NCI-H2029 (cell line): ENCODE measurements at regions not wholly inside any gene's neighbourhood (a gene's known extent, or its start where the extent isn't known, plus 50 kb on each side); places are given as distances from the start of the nearest gene placed in this dataset.

ENCODE experiments used
- DNase-seq: peaks from one replicate; lab custom pipeline; 2025; lab: John Stamatoyannopoulos, UW

- DNase-seq = no peak
These were observed 104.0 kb upstream of the ZFHX3 start for GRCh38 chr16:73151941-73152340.

- DNase-seq = no peak
These were observed 103.3 kb upstream of the ZFHX3 start for GRCh38 chr16:73151225-73151624.

GRCh38 chr16:73150786-73151185 lies 102.9 kb upstream of the ZFHX3 start:
- no peak for DNase-seq

- DNase-seq = peak; percentile 14
These were observed 101.4 kb upstream of the ZFHX3 start for GRCh38 chr16:73149334-73149733.

GRCh38 chr16:73147958-73148357 lies 100.0 kb upstream of the ZFHX3 start:
- DNase-seq = no peak

- DNase-seq = no peak
These were observed 97.4 kb upstream of the ZFHX3 start for GRCh38 chr16:73145166-73145880.

GRCh38 chr16:73143576-73144422 lies 95.9 kb upstream of the ZFHX3 start:
- no peak for DNase-seq

GRCh38 chr16:73143002-73143401 lies 95.1 kb upstream of the ZFHX3 start:
- DNase-seq = no peak

- DNase-seq = no peak
These were observed 94.3 kb upstream of the ZFHX3 start for GRCh38 chr16:73142053-73142854.

- DNase-seq = no peak
These were observed 93.0 kb upstream of the ZFHX3 start for GRCh38 chr16:73140929-73141328.

GRCh38 chr16:73131156-73131862 lies 83.4 kb upstream of the ZFHX3 start:
- DNase-seq = no peak

- no peak for DNase-seq
These were observed 81.5 kb upstream of the ZFHX3 start for GRCh38 chr16:73129455-73129854.

- DNase-seq = no peak
These were observed 78.6 kb upstream of the ZFHX3 start for GRCh38 chr16:73126525-73126853.

- DNase-seq = no peak
These were observed 78.1 kb upstream of the ZFHX3 start for GRCh38 chr16:73125850-73126524.

GRCh38 chr16:73124665-73125375 lies 76.9 kb upstream of the ZFHX3 start:
- DNase-seq = no peak

- DNase-seq = no peak
These were observed 76.2 kb upstream of the ZFHX3 start for GRCh38 chr16:73124097-73124652.

- DNase-seq = no peak
These were observed 74.9 kb upstream of the ZFHX3 start for GRCh38 chr16:73122604-73123391.

- DNase-seq = no peak
These were observed 68.6 kb upstream of the ZFHX3 start for GRCh38 chr16:73116576-73116975.

GRCh38 chr16:73113336-73113735 lies 65.4 kb upstream of the ZFHX3 start:
- no peak for DNase-seq
